ENCODE measurements at regions not wholly inside any gene's neighbourhood (a gene's known extent, or its start where the extent isn't known, plus 50 kb on each side); places are given as distances from the start of the nearest gene placed in this dataset.
"Not testable (repeated sequence)": the region's sequence is repeated elsewhere in the genome, so short reads cannot be mapped to it uniquely, and the experiment has no call there.

DNA sequence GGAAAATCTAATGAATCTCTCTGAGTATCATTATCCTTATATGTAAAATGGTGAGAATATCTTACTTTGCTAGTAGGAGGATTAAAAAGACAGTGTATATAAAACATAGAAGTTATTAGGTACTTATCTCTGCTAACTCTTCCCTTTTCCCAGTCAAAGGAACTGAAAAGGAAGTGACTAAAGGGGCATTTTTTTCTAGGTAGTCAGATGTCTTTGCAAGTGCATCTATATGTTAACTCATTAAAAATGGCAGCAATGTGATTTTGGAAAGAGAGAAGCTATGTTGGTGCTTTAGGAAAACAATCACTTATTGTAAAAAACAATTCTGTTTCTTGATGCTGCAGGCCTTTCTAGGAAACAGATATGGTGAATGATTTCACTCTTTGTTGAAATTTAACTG is 180.9 kb downstream of the SAMD5 start:
- Histone ChIP-seq H2AFZ (ENCODE audit: low read length) (no peak overlapping the region), H4K20me1 (ENCODE audit: low read length) (no peaks in the 10 kb centered on the region), H3K9me2 (replicated peaks; ENCODE audit: low read length) (no peaks in the 10 kb centered on the region), H3F3A (ENCODE audit: low read length, unreplicated experiment) (no peaks in the 10 kb centered on the region), H3K4me1 (ENCODE audit: insufficient read depth, low read length) (no peaks in the 10 kb centered on the region), H3K36me3 (ENCODE audit: low read depth, low read length) (no peaks in the 10 kb centered on the region), H3K27ac (ENCODE audit: low read length) (no peak overlapping the region), H3K27me3 (ENCODE audit: low read length) (no peaks in the 10 kb centered on the region), H3K9ac (ENCODE audit: low read length) (no peak overlapping the region), H3K79me2 (ENCODE audit: low read length) (no peaks in the 10 kb centered on the region), H3K9me3 (ENCODE audit: low read length) (no peaks in the 10 kb centered on the region), H3K4me2 (ENCODE audit: low read length) (no peak overlapping the region), H3K4me3 (ENCODE audit: low read length) (no peak overlapping the region)
- TF ChIP-seq, protein P1, sequence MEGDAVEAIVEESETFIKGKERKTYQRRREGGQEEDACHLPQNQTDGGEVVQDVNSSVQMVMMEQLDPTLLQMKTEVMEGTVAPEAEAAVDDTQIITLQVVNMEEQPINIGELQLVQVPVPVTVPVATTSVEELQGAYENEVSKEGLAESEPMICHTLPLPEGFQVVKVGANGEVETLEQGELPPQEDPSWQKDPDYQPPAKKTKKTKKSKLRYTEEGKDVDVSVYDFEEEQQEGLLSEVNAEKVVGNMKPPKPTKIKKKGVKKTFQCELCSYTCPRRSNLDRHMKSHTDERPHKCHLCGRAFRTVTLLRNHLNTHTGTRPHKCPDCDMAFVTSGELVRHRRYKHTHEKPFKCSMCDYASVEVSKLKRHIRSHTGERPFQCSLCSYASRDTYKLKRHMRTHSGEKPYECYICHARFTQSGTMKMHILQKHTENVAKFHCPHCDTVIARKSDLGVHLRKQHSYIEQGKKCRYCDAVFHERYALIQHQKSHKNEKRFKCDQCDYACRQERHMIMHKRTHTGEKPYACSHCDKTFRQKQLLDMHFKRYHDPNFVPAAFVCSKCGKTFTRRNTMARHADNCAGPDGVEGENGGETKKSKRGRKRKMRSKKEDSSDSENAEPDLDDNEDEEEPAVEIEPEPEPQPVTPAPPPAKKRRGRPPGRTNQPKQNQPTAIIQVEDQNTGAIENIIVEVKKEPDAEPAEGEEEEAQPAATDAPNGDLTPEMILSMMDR (conservative IDR thresholded peaks at IDR 0.05; ENCODE audit: low read depth, low read length): no peak
- no peak for TF ChIP-seq EZH2phosphoT487 (IDR thresholded peaks at IDR 0.05; ENCODE audit: borderline replicate concordance, low read length)
- ATAC-seq (peak; percentile 73), DNase-seq (peak; percentile 57)
- POLR2A ChIA-PET (ENCODE audit: unreplicated experiment): no interaction called here
- BruUV-seq (replicated peaks): no TSS peak
- intact Hi-C loops (cut with micrococcal nuclease): no loop called here
- CTCF ChIA-PET: no interaction called here

- intact Hi-C loops (cut with micrococcal nuclease): no loop called here
- no peaks in the 10 kb centered on the region for H3K27me3 ChIP-seq (ENCODE audit: low read length)
- H3K27ac ChIP-seq (ENCODE audit: low read length): no peak overlapping the region
- H3K4me3 ChIP-seq (ENCODE audit: low read length): no peak overlapping the region
- no peaks in the 10 kb centered on the region for H4K20me1 ChIP-seq (ENCODE audit: low read length)
- no peaks in the 10 kb centered on the region for H3K36me3 ChIP-seq (ENCODE audit: low read depth, low read length)
- H2AFZ ChIP-seq (ENCODE audit: low read length): no peak overlapping the region
- H3K4me2 ChIP-seq (ENCODE audit: low read length): no peak overlapping the region
- ChIA-PET CTCF (no interaction called here), POLR2A (ENCODE audit: unreplicated experiment) (interaction anchor here (0.6 kb wide), 2 partner anchors 10 to 576 kb away, joined by 3 to 5 read pairs; no protein-coding TSS in a partner anchor)
- peak; percentile 43 for ATAC-seq
- no peaks in the 10 kb centered on the region for H3K79me2 ChIP-seq (ENCODE audit: low read length)
- H3K4me1 ChIP-seq (ENCODE audit: insufficient read depth, low read length): no peaks in the 10 kb centered on the region
- H3K9me3 ChIP-seq (ENCODE audit: low read length): no peaks in the 10 kb centered on the region
- peak; percentile 10 for DNase-seq
- H3F3A ChIP-seq (ENCODE audit: low read length, unreplicated experiment): no peaks in the 10 kb centered on the region
- TF ChIP-seq EZH2 (IDR thresholded peaks at IDR 0.05; ENCODE audit: low read length, unreplicated experiment) (no peak), EZH2phosphoT487 (IDR thresholded peaks at IDR 0.05; ENCODE audit: borderline replicate concordance, low read length) (no peak)
- TF ChIP-seq, protein P1 (conservative IDR thresholded peaks at IDR 0.05; ENCODE audit: low read depth, low read length): no peak
- no peak overlapping the region for H3K9ac ChIP-seq (ENCODE audit: low read length)
- no peaks in the 10 kb centered on the region for H3K9me2 ChIP-seq (replicated peaks; ENCODE audit: low read length)
- BruUV-seq (replicated peaks): no TSS peak
Observed at GRCh38 chr6:147691446-147691845, 183.0 kb downstream of the SAMD5 start.

DNA sequence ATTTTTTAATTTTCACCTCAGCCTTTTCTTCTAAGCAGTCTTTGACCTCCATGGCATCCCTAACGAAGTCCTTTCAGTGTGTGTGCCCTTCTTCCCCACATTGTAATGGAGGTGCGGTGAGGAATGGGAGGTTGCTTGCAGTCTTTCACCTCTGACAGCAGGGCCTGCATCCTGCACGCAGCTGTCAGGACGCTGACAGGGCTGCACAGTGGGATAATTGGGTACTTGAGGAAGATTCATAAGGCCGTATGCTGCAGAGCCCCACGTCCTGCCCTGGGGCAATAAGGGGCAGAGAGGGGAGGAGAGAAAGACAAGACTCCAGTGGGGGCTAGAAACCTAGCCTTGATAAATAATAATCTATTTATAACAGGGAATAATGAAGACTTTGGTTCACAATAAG is 184.7 kb downstream of the SAMD5 start:
- ChIA-PET POLR2A (ENCODE audit: unreplicated experiment) (no interaction called here), CTCF (no interaction called here)
- H3K9me3 ChIP-seq (ENCODE audit: low read length): no peaks in the 10 kb centered on the region
- H4K20me1 ChIP-seq (ENCODE audit: low read length): no peaks in the 10 kb centered on the region
- H3K27ac ChIP-seq (ENCODE audit: low read length): no peak overlapping the region
- intact Hi-C loops (cut with micrococcal nuclease): no loop called here
- no peaks in the 10 kb centered on the region for H3F3A ChIP-seq (ENCODE audit: low read length, unreplicated experiment)
- TF ChIP-seq, protein P1 (conservative IDR thresholded peaks at IDR 0.05; ENCODE audit: low read depth, low read length): no peak
- no peak for TF ChIP-seq EZH2phosphoT487 (IDR thresholded peaks at IDR 0.05; ENCODE audit: borderline replicate concordance, low read length)
- no peaks in the 10 kb centered on the region for H3K9me2 ChIP-seq (replicated peaks; ENCODE audit: low read length)
- H3K36me3 ChIP-seq (ENCODE audit: low read depth, low read length): no peaks in the 10 kb centered on the region
- no peak overlapping the region for H2AFZ ChIP-seq (ENCODE audit: low read length)
- H3K4me1 ChIP-seq (ENCODE audit: insufficient read depth, low read length): no peaks in the 10 kb centered on the region
- H3K27me3 ChIP-seq (ENCODE audit: low read length): no peaks in the 10 kb centered on the region
- BruUV-seq (replicated peaks): no TSS peak
- H3K4me2 ChIP-seq (ENCODE audit: low read length): no peak overlapping the region
- no peak for DNase-seq
- no peak overlapping the region for H3K9ac ChIP-seq (ENCODE audit: low read length)
- no peak overlapping the region for H3K4me3 ChIP-seq (ENCODE audit: low read length)
- no peaks in the 10 kb centered on the region for H3K79me2 ChIP-seq (ENCODE audit: low read length)
- no peak for ATAC-seq

DNA sequence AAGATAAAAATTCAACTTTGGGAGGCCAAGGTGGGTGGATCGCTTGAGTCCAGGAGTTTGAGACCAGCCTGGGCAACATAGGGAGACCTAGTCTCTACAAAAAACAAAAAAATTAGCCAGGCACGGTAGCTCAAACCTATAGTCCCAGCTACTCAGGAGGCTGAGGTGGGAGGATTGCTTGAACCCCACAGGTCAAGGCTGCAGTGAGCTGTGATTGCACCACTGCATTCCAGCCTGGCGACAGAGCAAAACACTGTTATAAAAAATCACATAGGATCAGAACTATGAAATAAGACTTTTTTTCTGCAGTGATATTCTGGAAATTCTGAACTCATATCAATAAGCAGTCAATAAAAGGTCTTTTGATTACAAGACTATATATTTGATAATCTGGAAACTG is 186.1 kb downstream of the SAMD5 start:
- BruUV-seq (replicated peaks); ATAC-seq; H3K27ac ChIP-seq (ENCODE audit: low read length); H3K79me2 ChIP-seq (ENCODE audit: low read length); H3K4me2 ChIP-seq (ENCODE audit: low read length); H3K9me2 ChIP-seq (replicated peaks; ENCODE audit: low read length); H3K36me3 ChIP-seq (ENCODE audit: low read depth, low read length); H3K9ac ChIP-seq (ENCODE audit: low read length); H4K20me1 ChIP-seq (ENCODE audit: low read length); H3K4me3 ChIP-seq (ENCODE audit: low read length); H3F3A ChIP-seq (ENCODE audit: low read length, unreplicated experiment); CTCF ChIA-PET; H3K4me1 ChIP-seq (ENCODE audit: insufficient read depth, low read length); DNase-seq; H2AFZ ChIP-seq (ENCODE audit: low read length); POLR2A ChIA-PET (ENCODE audit: unreplicated experiment); H3K9me3 ChIP-seq (ENCODE audit: low read length); intact Hi-C loops (cut with micrococcal nuclease); H3K27me3 ChIP-seq (ENCODE audit: low read length): not testable (repeated sequence)

All from PC-3 (cell line).